Heart left ventricle (tissue), 16 donors: ENCODE measurements at regions not wholly inside any gene's neighbourhood (a gene's known extent, or its start where the extent isn't known, plus 50 kb on each side); places are given as distances from the start of the nearest gene placed in this dataset.

Experiments used
- ATAC-seq, 4 donors: fragments of 200-7000 bp; cut with Tn5 transposase; one replicate each; pipeline ENCODE4 v1.9.1; 2020 to 2022; ENCODE audit warnings: moderate library complexity in 4 of 4, mild to moderate bottlenecking in 3 of 4, moderate number of reproducible peaks in 1 of 4
- DNase-seq, 5 donors: peaks; one replicate each; pipeline ENCODE4 v3.0.0-alpha.2; 2020
- H3K27ac ChIP-seq, 12 donors: fragments of 200-600 bp; sonication (generic) in 4 of 12; one replicate each; pipeline versions ENCODE4 v1.5.0 to v1.8.0; 2016 to 2022; ENCODE audit warnings: mild to moderate bottlenecking in 2 of 12
- H3K27me3 ChIP-seq, 9 donors: fragments of 200-600 bp; sonication (generic) in 2 of 9; one replicate each; pipeline versions ENCODE4 v1.5.1 to v1.8.0; 2016 to 2022; ENCODE audit warnings: mild to moderate bottlenecking in 3 of 9
- H3K36me3 ChIP-seq, 9 donors: fragments of 200-600 bp; sonication (generic) in 2 of 9; one replicate each; pipeline versions ENCODE4 v1.5.0 to v1.8.0; 2018 to 2022; ENCODE audit warnings: mild to moderate bottlenecking in 2 of 9
- H3K4me1 ChIP-seq, 12 donors: fragments of 200-600 bp; sonication (generic) in 4 of 12; one replicate each; pipeline versions ENCODE4 v1.5.0 to v1.8.0; 2016 to 2022; ENCODE audit warnings: mild to moderate bottlenecking in 3 of 12
- H3K4me3 ChIP-seq, 12 donors: fragments of 200-600 bp; sonication (generic) in 4 of 12; one replicate each; pipeline versions ENCODE4 v1.5.0 to v1.8.0; 2017 to 2022; ENCODE audit warnings: mild to moderate bottlenecking in 9 of 12, moderate library complexity in 4 of 12
- H3K9me3 ChIP-seq, 12 donors: fragments of 200-600 bp; sonication (generic) in 4 of 12; one replicate each; pipeline versions ENCODE4 v1.5.0 to v1.8.0; 2016 to 2022; ENCODE audit warnings: mild to moderate bottlenecking in 1 of 12
- CTCF ChIP-seq, 12 donors: fragments of 200-600 bp; sonication (generic) in 4 of 12; IDR thresholded peaks; one replicate each; pipeline versions ENCODE4 v1.5.0 to v1.8.0; 2018 to 2022; ENCODE audit warnings: antibody characterized with exemption in 12 of 12, mild to moderate bottlenecking in 5 of 12
- POLR2A ChIP-seq, 2 donors: fragments of 450-650 bp; IDR thresholded peaks; one replicate each; pipeline ENCODE4 v1.6.1; 2017; ENCODE audit warnings: antibody characterized with exemption in 2 of 2, mild to moderate bottlenecking in 2 of 2, moderate library complexity in 2 of 2
- WGBS, 4 donors: extraction: QIAGEN DNeasy Blood & Tissue Kit in 2 of 4; methylation state at CpG; one replicate each; pipeline versions ENCODE4 v1.1.5 to v1.1.7; 2013 to 2018; 5-methylcytosine and 5-hydroxymethylcytosine counted together
- intact Hi-C, 10 donors: fragments of 100-400 bp; cut with DNase I; formaldehyde crosslinking; loops; one replicate each; pipeline versions ENCODE4 v1.11.1 to v1.14.2; 2022
- donor health status: ischemic (EF 13 %, LVEDD 7.1; RV severe dilation, severe dysfunction).
- donor health status: healthy with polysubstance abuse.
- donor health status: DM: no; HTN: yes; CAD: no.
- donor health status: DM: no; HTN: no; CAD: no.
- donor health status: ischemic (EF 25% LVEDD 6.9; RV normal size, moderate dysfunction).
- donor health status: ischemic (EF 25% LVEDD 5.7; RV mildly dilated, moderate dysfunction).
- donor health status: healthy.
- donor health status: DM: yes; HTN: yes; CAD: no.
- donor health status: ischemic (EF 35%, LVEDD 5.7; RV mildly dilated, moderate dysfunction).
- donor health status: nonischemic (EF 11% LVEDD 7.7; RV severe dilation, severe dysfunction).
- donor health status: DM: yes; HTN: yes; CAD: no.
- donor health status: PGD.
- donor health status: ischemic (EF 29% LVEDD 5.4; RV normal size, mild dysfunction).
- donor health status: nonischemic (EF 23%, LVEDD 6.1; RV moderate dilation, normal function).

- no peak overlapping the region for H3K4me3 ChIP-seq
- ATAC-seq (no peak), DNase-seq (no peak)
- no peaks in the 10 kb centered on the region for H3K27me3 ChIP-seq
- H3K27ac ChIP-seq = no peak overlapping the region
- TF ChIP-seq CTCF (IDR thresholded peaks at IDR 0.05) = no peak
- no peak for TF ChIP-seq POLR2A (IDR thresholded peaks at IDR 0.05)
- no peaks in the 10 kb centered on the region for H3K9me3 ChIP-seq
- intact Hi-C loops = no loop called here
- no peaks in the 10 kb centered on the region for H3K36me3 ChIP-seq
- no peaks in the 10 kb centered on the region for H3K4me1 ChIP-seq
Observed at GRCh38 chr7:109864230-109864629, 1226.7 kb upstream of the LRRN3 start.

GRCh38 chr7:109868215-109868860 is 1222.6 kb upstream of the LRRN3 start:
- DNase-seq (no peak), ATAC-seq (no peak)
- 75 to 87% (median 81%) methylated on average over 1 of the region's 1 CpG for WGBS, 4 donors
- intact Hi-C loops = no loop called here
- no peak overlapping the region for H3K27ac ChIP-seq
- H3K4me3 ChIP-seq = no peak overlapping the region
- H3K36me3 ChIP-seq = no peaks in the 10 kb centered on the region
- H3K4me1 ChIP-seq = no peaks in the 10 kb centered on the region
- H3K27me3 ChIP-seq = no peaks in the 10 kb centered on the region
- H3K9me3 ChIP-seq = no peaks in the 10 kb centered on the region
- no peak for TF ChIP-seq POLR2A (IDR thresholded peaks at IDR 0.05)
- TF ChIP-seq CTCF (IDR thresholded peaks at IDR 0.05) = no peak

DNA sequence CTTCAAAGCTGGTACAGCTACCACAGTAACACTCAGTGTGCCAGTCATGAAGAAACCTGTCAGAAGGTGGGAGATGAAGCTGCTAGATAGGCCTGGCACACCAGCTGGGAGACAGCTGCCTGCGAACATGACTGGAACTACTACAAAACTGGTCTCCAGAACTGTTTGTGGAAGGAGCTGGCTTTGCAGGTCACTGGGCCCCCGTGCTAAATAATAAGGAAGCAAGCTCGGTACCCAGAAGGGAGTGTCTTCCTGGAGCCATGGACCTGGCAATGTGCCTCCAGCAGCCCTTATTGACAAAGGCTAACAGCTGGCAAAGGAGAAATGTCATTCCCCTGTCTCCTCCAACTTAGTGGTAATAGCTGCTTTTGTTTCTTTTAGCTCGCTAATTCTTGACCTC is 1217.6 kb upstream of the LRRN3 start:
- Histone ChIP-seq H3K27ac (no peak overlapping the region), H3K9me3 (no peaks in the 10 kb centered on the region), H3K27me3 (no peaks in the 10 kb centered on the region), H3K4me3 (no peak overlapping the region), H3K4me1 (no peaks in the 10 kb centered on the region), H3K36me3 (no peaks in the 10 kb centered on the region)
- 50 to 61% (median 58%) methylated on average over 4 of the region's 4 CpGs for whole genome bisulfite sequencing, 4 donors
- intact Hi-C loops = no loop called here
- peak in 1 of 5 donors; percentile 28 for DNase-seq
- TF ChIP-seq POLR2A (IDR thresholded peaks at IDR 0.05) (no peak), CTCF (IDR thresholded peaks at IDR 0.05) (no peak)
- ATAC-seq = no peak

DNA sequence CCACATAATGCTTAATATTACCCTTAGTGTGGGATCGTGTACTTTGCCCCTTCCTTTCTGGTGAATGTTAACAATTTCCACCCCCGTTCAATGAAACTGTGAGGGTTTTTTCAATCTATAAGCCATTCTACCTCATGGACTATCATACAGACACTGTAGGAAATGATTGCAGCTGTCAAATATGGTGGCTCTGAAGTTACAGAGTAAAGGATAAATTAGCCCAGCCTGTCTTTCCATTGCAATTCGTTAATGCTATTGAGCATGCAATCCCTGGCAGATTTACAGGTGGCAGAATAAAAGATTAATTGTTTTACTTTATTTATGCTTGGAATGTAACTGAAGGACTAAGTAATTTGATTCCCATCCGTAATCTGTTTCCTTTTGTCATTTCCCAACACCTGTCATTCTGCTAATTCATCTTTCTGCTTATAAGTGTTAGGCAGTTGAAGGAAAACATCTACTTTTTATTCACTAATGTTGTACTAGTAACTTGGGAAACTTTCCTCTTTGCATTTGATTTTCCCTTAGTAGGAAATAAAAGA is 1211.6 kb upstream of the LRRN3 start:
- Histone ChIP-seq H3K4me3 (no peak overlapping the region), H3K36me3 (no peaks in the 10 kb centered on the region), H3K9me3 (no peaks in the 10 kb centered on the region), H3K27ac (no peak overlapping the region), H3K4me1 (no peaks in the 10 kb centered on the region), H3K27me3 (no peaks in the 10 kb centered on the region)
- intact Hi-C loops = no loop called here
- TF ChIP-seq POLR2A (IDR thresholded peaks at IDR 0.05) (no peak), CTCF (IDR thresholded peaks at IDR 0.05) (no peak)
- 65 to 75% (median 69%) methylated on average over 4 of the region's 4 CpGs for WGBS, 4 donors
- DNase-seq (no peak), ATAC-seq (no peak)
